H9 (cell line): ENCODE measurements at regions not wholly inside any gene's neighbourhood (a gene's known extent, or its start where the extent isn't known, plus 50 kb on each side); places are given as distances from the start of the nearest gene placed in this dataset.

Source experiments
- DNase-seq: peaks from one replicate; pipeline ENCODE4 v3.0.0-alpha.2; 2017
- H2AFZ ChIP-seq: one replicate; pipeline ENCODE4 v1.6.1; 2013; ENCODE audit warnings: mild to moderate bottlenecking, low read length, control low read depth, moderate library complexity
- H2AK5ac ChIP-seq: 2 replicates; pipeline ENCODE4 v1.6.1; 2013; ENCODE audit warnings: low read length, control low read depth, mixed read lengths; ENCODE audit not compliant: insufficient read length
- H2BK120ac ChIP-seq: one replicate; pipeline ENCODE4 v1.6.1; 2013; ENCODE audit warnings: low read depth, mild to moderate bottlenecking, low read length, control low read depth, inconsistent platforms; ENCODE audit not compliant: poor library complexity, severe bottlenecking
- H2BK12ac ChIP-seq: 2 replicates; pipeline ENCODE4 v1.6.1; 2013; ENCODE audit warnings: low read length, control low read depth, mixed read lengths, low read depth; ENCODE audit not compliant: insufficient read length
- H2BK15ac ChIP-seq: 2 replicates; pipeline ENCODE4 v1.6.1; 2013; ENCODE audit warnings: low read depth, low read length, control low read depth
- H2BK20ac ChIP-seq: one replicate; pipeline ENCODE4 v1.6.1; 2013; ENCODE audit warnings: low read depth, mild to moderate bottlenecking, low read length, control low read depth, inconsistent platforms; ENCODE audit not compliant: poor library complexity, severe bottlenecking
- H2BK5ac ChIP-seq: 2 replicates; pipeline ENCODE4 v1.6.1; 2013; ENCODE audit warnings: low read length, control low read depth, mixed read lengths; ENCODE audit not compliant: insufficient read length
- H3K14ac ChIP-seq: 2 replicates; pipeline ENCODE4 v1.6.1; 2013; ENCODE audit warnings: low read length, control low read depth; ENCODE audit not compliant: insufficient read depth
- H3K18ac ChIP-seq: 2 replicates; pipeline ENCODE4 v1.6.1; 2013; ENCODE audit warnings: low read depth, mild to moderate bottlenecking, mixed read lengths, low read length, control low read depth; ENCODE audit not compliant: insufficient read length
- H3K23ac ChIP-seq: 2 replicates; pipeline ENCODE4 v1.6.1; 2013; ENCODE audit warnings: low read length, control low read depth, mixed read lengths, low read depth; ENCODE audit not compliant: insufficient read length
- H3K23me2 ChIP-seq: 2 replicates; pipeline ENCODE4 v1.6.1; 2013; ENCODE audit warnings: low read depth, mild to moderate bottlenecking, mixed read lengths, low read length, control low read depth; ENCODE audit not compliant: insufficient read length, poor library complexity, severe bottlenecking
- H3K27ac ChIP-seq: 2 replicates; pipeline ENCODE4 v1.5.1; 2013; ENCODE audit warnings: low read length, control low read depth, mixed read lengths, low read depth; ENCODE audit not compliant: insufficient read length
- H3K27me3 ChIP-seq: 2 replicates; pipeline ENCODE4 v1.6.1; 2013; ENCODE audit warnings: low read length, control low read depth, inconsistent platforms; ENCODE audit not compliant: insufficient read depth
- H3K4ac ChIP-seq: 2 replicates; pipeline ENCODE4 v1.6.1; 2013; ENCODE audit warnings: low read depth, mild to moderate bottlenecking, control low read depth, inconsistent platforms, low read length, moderate library complexity
- H3K4me1 ChIP-seq: 2 replicates; pipeline ENCODE4 v1.6.1; 2013; ENCODE audit warnings: low read length, control low read depth, inconsistent platforms; ENCODE audit not compliant: insufficient read depth
- H3K4me2 ChIP-seq: 2 replicates; pipeline ENCODE4 v1.6.1; 2013; ENCODE audit warnings: low read length, control low read depth, mixed read lengths; ENCODE audit not compliant: insufficient read length, insufficient read depth
- H3K56ac ChIP-seq: 2 replicates; pipeline ENCODE4 v1.6.1; 2013; ENCODE audit warnings: low read depth, mild to moderate bottlenecking, mixed read lengths, low read length, control low read depth; ENCODE audit not compliant: insufficient read length
- H3K79me1 ChIP-seq: 2 replicates; pipeline ENCODE4 v1.6.1; 2013; ENCODE audit warnings: low read depth, mild to moderate bottlenecking, moderate library complexity, low read length, control low read depth, inconsistent platforms; ENCODE audit not compliant: insufficient read depth, poor library complexity, severe bottlenecking
- H3K79me2 ChIP-seq: 2 replicates; pipeline ENCODE4 v1.6.1; 2013; ENCODE audit warnings: low read length, control low read depth, inconsistent platforms; ENCODE audit not compliant: insufficient read depth
- H3K9ac ChIP-seq: 2 replicates; pipeline ENCODE4 v1.6.1; 2013; ENCODE audit warnings: low read length, control low read depth, mixed read lengths; ENCODE audit not compliant: insufficient read length; ENCODE audit errors: extremely low read depth
- H3K9me3 ChIP-seq: one replicate; pipeline ENCODE4 v1.6.1; 2013; ENCODE audit warnings: low read depth, low read length, inconsistent platforms; ENCODE audit not compliant: control insufficient read depth
- H3T11ph ChIP-seq: one replicate; pipeline ENCODE4 v1.6.1; 2013; ENCODE audit warnings: mild to moderate bottlenecking, low read length, control low read depth, inconsistent platforms
- H4K20me1 ChIP-seq: one replicate; pipeline ENCODE4 v1.6.1; 2013; ENCODE audit not compliant: control insufficient read depth, insufficient read length, insufficient read depth
- H4K5ac ChIP-seq: 2 replicates; pipeline ENCODE4 v1.6.1; 2013; ENCODE audit warnings: low read depth, mild to moderate bottlenecking, mixed read lengths, low read length, control low read depth; ENCODE audit not compliant: insufficient read length
- H4K8ac ChIP-seq: replicated peaks from 2 replicates; pipeline ENCODE4 v1.6.1; 2013; ENCODE audit warnings: low read length, control low read depth, mixed read lengths, low read depth; ENCODE audit not compliant: insufficient read length
- H4K91ac ChIP-seq: 2 replicates; pipeline ENCODE4 v1.6.1; 2013; ENCODE audit warnings: low read depth, mild to moderate bottlenecking, moderate library complexity, mixed read lengths, low read length, control low read depth; ENCODE audit not compliant: insufficient read length
- H3K27ac Mint-ChIP-seq, 3 experiments: 2 replicates in 2 of 3; 3 replicates in 1 of 3; pipeline ENCODE4 v1.8.0; 2020 to 2021; ENCODE audit warnings: mixed read lengths in 3 of 3, mild to moderate bottlenecking in 1 of 3, moderate library complexity in 1 of 3
- H3K27me3 Mint-ChIP-seq: 2 replicates; pipeline ENCODE4 v1.8.0; 2021; ENCODE audit warnings: low read depth, mild to moderate bottlenecking, moderate library complexity, mixed read lengths
- H3K36me3 Mint-ChIP-seq, 3 experiments: 2 replicates in 2 of 3; 3 replicates in 1 of 3; pipeline ENCODE4 v1.8.0; 2020 to 2021; ENCODE audit warnings: low read depth in 3 of 3, mixed read lengths in 3 of 3; ENCODE audit not compliant: insufficient read depth in 1 of 3
- H3K4me1 Mint-ChIP-seq, 2 experiments: 2 replicates each; pipeline ENCODE4 v1.8.0; 2020; ENCODE audit warnings: mixed read lengths in 2 of 2
- H3K4me3 Mint-ChIP-seq, 2 experiments: 2 replicates in 1 of 2; 3 replicates in 1 of 2; pipeline ENCODE4 v1.8.0; 2020 to 2021; ENCODE audit warnings: mild to moderate bottlenecking in 2 of 2, mixed read lengths in 2 of 2, moderate library complexity in 1 of 2
- H3K9me3 Mint-ChIP-seq, 2 experiments: 2 replicates in 1 of 2; 3 replicates in 1 of 2; pipeline ENCODE4 v1.8.0; 2020; ENCODE audit warnings: mild to moderate bottlenecking in 2 of 2, mixed read lengths in 2 of 2, moderate library complexity in 1 of 2
- WGBS: extraction: QIAGEN DNeasy Blood & Tissue Kit; methylation state at CpG from one replicate; pipeline ENCODE4 v1.1.7; 2013; ENCODE audit warnings: missing lambda C conversion rate, low lambda C conversion rate, mixed read lengths; ENCODE audit not compliant: insufficient read length; ENCODE audit errors: extremely low coverage; 5-methylcytosine and 5-hydroxymethylcytosine counted together
- TF ChIP-seq, protein P1 (sequence below): fragments of 200-600 bp; sonication (generic); conservative IDR thresholded peaks from 3 replicates; pipeline ENCODE4 v1.8.0; 2021; ENCODE audit warnings: antibody characterized with exemption, mild to moderate bottlenecking

GRCh38 chr6:45758787-45759471 is 256.7 kb downstream of the CLIC5 start:
- no peak for DNase-seq
- Histone ChIP-seq H2BK120ac (no peak overlapping the region), H3K18ac (no peak overlapping the region), H3K79me2 (no peaks in the 10 kb centered on the region; the same call in 1 of the 2 replicates), H3K14ac (no peak overlapping the region), H2BK5ac (no peak overlapping the region), H2AFZ (no peak overlapping the region), H3K9me3 (no peaks in the 10 kb centered on the region), H3T11ph (no peak overlapping the region), H3K4ac (no peak overlapping the region), H3K4me1 (no peaks in the 10 kb centered on the region), H3K23ac (no peak overlapping the region), H3K9ac (no peak overlapping the region), H2BK12ac (no peak overlapping the region), H3K56ac (no peak overlapping the region), H3K27me3 (no peaks in the 10 kb centered on the region), H4K91ac (no peak overlapping the region), H2BK15ac (no peak overlapping the region), H3K23me2 (no peaks in the 10 kb centered on the region), H4K20me1 (no peaks in the 10 kb centered on the region), H4K8ac (no peak overlapping the region), H3K4me2 (no peak overlapping the region), H3K79me1 (no peaks in the 10 kb centered on the region), H2AK5ac (no peak overlapping the region), H3K27ac (no peak overlapping the region), H4K5ac (no peak overlapping the region), H2BK20ac (no peak overlapping the region)
- H3K36me3 Mint-ChIP-seq = peaks cover 0 to 5% (median 0%) of the 10 kb centered on the region in 3 experiments; a peak in 1 of 7 replicates
- no peak overlapping the region for H3K4me3 Mint-ChIP-seq
- TF ChIP-seq, protein P1, sequence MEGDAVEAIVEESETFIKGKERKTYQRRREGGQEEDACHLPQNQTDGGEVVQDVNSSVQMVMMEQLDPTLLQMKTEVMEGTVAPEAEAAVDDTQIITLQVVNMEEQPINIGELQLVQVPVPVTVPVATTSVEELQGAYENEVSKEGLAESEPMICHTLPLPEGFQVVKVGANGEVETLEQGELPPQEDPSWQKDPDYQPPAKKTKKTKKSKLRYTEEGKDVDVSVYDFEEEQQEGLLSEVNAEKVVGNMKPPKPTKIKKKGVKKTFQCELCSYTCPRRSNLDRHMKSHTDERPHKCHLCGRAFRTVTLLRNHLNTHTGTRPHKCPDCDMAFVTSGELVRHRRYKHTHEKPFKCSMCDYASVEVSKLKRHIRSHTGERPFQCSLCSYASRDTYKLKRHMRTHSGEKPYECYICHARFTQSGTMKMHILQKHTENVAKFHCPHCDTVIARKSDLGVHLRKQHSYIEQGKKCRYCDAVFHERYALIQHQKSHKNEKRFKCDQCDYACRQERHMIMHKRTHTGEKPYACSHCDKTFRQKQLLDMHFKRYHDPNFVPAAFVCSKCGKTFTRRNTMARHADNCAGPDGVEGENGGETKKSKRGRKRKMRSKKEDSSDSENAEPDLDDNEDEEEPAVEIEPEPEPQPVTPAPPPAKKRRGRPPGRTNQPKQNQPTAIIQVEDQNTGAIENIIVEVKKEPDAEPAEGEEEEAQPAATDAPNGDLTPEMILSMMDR = no peak
- H3K4me1 Mint-ChIP-seq = no peaks in the 10 kb centered on the region
- peaks cover 2% of the 10 kb centered on the region; the same call in 1 of the 2 replicates for H3K27me3 Mint-ChIP-seq
- WGBS = no CpG with 5 or more reads among the region's 15 CpGs
- H3K27ac Mint-ChIP-seq = no peak overlapping the region; a peak in 2 of 7 replicates
- H3K9me3 Mint-ChIP-seq = peaks cover 4% of the 10 kb centered on the region in 2 experiments; a peak in 3 of 5 replicates
